ENCODE measurements at regions not wholly inside any gene's neighbourhood (a gene's known extent, or its start where the extent isn't known, plus 50 kb on each side); places are given as distances from the start of the nearest gene placed in this dataset.
"Not testable (repeated sequence)": the region's sequence is repeated elsewhere in the genome, so short reads cannot be mapped to it uniquely, and the experiment has no call there.

DNA sequence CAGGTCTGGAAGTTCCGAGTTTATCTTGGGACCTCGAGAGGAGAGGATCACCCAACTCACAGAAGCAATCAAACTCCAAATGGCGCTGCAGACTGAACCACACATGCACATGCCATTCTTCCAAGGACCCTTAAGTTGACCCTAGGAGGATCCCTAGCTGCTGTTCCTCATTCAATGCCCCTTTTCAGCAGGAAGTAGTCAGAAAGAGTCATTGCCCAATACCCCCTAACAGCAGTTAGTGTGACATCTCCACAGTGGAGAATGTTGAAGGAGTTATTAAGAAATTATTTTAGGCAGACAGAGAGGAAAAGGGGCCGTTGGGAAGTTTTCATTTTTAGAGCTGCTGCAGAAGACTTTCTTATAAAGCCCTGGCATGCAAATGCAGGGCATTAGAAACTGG lies 229.9 kb upstream of the DAB2 start:
- DNase-seq, result no peak
- intact Hi-C loops (cut with DNase I), result no loop called here
- no peak for ATAC-seq (ENCODE audit: poor library complexity)

- intact Hi-C loops (cut with DNase I); ATAC-seq (ENCODE audit: poor library complexity); DNase-seq: not testable (repeated sequence)
Measured at GRCh38 chr5:39652481-39652880, 227.7 kb upstream of the DAB2 start.

GRCh38 chr5:39652036-39652435 lies 227.3 kb upstream of the DAB2 start:
- ATAC-seq (ENCODE audit: poor library complexity) (no peak), DNase-seq (no peak)
- intact Hi-C loops (cut with DNase I), result no loop called here

GRCh38 chr5:39650008-39650762 lies 225.4 kb upstream of the DAB2 start:
- intact Hi-C loops (cut with DNase I), result no loop called here
- no peak for ATAC-seq (ENCODE audit: poor library complexity)
- DNase-seq, result no peak

GRCh38 chr5:39648848-39649227 lies 224.1 kb upstream of the DAB2 start:
- intact Hi-C loops (cut with DNase I), result no loop called here
- no peak for ATAC-seq (ENCODE audit: poor library complexity)
- DNase-seq, result no peak

DNA sequence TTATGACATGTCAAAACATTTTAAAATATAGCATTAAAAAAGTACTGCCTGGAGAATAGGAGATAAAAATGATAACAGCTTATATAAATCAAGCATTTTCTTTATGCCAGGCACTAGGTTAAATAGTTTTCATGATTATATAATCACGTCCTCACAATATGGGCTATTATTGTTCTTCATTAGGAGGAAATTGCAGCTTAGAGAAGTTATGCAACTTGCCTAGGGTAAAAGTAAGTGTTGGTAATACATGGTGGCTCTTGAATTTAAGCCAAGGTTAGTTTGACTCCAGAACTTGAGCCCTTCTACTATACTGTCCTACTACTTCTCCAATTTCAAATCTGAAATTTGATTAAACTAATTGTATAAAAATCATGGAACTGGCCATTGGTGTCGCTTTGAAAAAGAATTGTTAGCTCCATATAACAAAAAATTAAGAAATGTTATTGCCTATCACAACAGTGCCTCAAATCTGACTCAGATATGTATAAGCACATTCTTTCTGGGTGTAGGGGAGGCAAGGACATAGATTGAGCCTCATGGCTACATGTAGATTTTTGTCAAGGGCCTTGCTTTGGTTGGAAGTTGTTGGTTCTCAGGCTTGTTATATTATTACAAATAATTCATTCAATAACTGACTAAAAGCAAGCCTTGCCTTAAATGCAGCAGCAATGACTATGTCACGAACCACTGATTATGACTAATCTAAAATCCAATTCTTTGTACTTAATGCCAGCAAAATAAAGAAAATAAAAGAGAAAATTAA lies 223.5 kb upstream of the DAB2 start:
- DNase-seq (no peak), ATAC-seq (ENCODE audit: poor library complexity) (no peak)
- intact Hi-C loops (cut with DNase I), result no loop called here

- DNase-seq (no peak), ATAC-seq (ENCODE audit: poor library complexity) (no peak)
- intact Hi-C loops (cut with DNase I), result no loop called here
Measured at GRCh38 chr5:39640552-39640951, 215.8 kb upstream of the DAB2 start.

DNA sequence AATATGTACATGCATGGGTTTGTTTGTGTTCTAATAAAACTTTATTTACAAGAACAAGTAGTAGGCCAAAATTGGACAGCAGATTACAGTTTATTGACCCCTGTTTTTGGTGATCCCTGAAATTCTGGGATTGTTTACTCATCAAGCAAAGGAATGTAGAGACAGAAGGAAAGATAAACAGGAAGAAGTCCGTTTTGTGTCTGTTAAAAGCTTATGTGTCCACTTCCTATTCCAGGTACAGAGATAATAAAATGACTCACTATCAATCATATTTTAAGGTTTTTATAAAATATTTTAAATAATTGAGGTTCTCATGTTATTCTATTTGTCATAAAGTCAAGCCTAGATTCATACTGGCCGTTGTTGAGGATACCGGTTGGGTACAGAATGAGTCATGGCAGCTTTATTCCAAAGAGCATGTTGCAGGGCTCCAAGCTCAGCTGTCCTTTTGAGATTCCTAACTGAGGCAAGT lies 214.9 kb upstream of the DAB2 start:
- intact Hi-C loops (cut with DNase I), result no loop called here
- no peak for DNase-seq

DNA sequence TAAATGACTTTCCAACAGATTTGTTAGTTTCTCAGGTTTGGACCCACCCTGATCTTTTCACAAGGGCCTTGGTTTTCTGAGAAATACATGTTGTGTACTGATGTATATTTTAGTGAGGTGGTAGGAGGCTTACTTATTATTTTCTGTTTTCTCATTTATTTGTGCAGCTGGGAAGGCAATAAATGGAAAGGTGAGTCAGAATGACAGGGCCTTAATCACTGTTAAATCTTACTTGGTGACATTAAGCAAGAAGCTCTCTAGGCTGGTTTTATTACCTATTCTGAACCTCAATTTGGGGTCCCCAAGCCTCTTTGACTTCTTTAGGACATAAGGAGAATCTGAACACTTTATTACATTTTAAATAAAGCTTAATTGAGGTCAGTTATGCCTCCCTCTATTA lies 214.0 kb upstream of the DAB2 start:
- intact Hi-C loops (cut with DNase I), result no loop called here
- DNase-seq, result no peak
- ATAC-seq (ENCODE audit: poor library complexity), result no peak

More for the DNA sequence above, 214.9 kb upstream of the DAB2 start:
- ATAC-seq (ENCODE audit: poor library complexity), result no peak

DNA sequence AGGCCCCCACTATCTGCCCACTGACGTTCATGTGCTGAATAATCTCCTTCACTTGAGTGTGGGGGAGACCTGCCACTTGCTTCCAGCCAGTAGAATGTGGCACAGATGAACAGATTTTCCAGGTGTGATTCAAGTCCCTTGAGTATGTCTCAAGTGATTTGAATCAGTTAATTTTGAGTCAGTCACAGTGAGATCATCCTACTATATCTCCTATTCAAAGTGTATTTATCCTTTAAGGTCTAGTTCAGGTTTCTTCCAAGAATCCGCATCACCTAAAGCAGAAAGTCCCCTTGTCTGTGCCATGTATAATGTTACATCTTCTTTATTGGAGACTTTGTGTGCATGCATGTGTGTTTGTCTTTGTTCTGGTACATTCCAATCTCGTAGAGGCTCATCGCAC lies 208.3 kb upstream of the DAB2 start:
- ATAC-seq (ENCODE audit: poor library complexity) (no peak), DNase-seq (no peak)
- intact Hi-C loops (cut with DNase I), result no loop called here

GRCh38 chr5:39631958-39632357 lies 207.2 kb upstream of the DAB2 start:
- no peak for ATAC-seq (ENCODE audit: poor library complexity)
- intact Hi-C loops (cut with DNase I), result no loop called here

GRCh38 chr5:39629946-39630345 lies 205.2 kb upstream of the DAB2 start:
- intact Hi-C loops (cut with DNase I), result no loop called here
- no peak for DNase-seq
- ATAC-seq (ENCODE audit: poor library complexity), result no peak

More at GRCh38 chr5:39631958-39632357, 207.2 kb upstream of the DAB2 start:
- no peak for DNase-seq

GRCh38 chr5:39628348-39628747 lies 203.6 kb upstream of the DAB2 start:
- no peak for DNase-seq
- intact Hi-C loops (cut with DNase I), result no loop called here
- no peak for ATAC-seq (ENCODE audit: poor library complexity)

DNA sequence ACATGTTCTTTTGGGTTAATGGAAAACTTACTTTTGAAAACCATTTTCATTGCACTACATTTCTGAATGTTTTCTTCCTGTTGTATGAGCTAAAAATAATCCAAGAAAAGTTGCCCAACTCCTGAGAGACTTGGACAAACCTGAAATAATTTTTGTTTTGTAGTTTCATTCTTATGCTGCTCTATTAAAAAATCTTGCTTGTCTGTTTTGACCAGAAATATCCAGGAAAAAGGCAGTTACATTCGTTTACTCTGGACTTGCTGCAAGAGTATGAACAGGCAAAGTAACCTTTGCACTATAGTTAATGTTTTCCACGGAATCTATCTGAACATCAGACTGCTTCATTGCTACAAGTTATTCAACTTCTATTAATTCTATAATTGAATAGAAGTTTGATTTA lies 200.1 kb upstream of the DAB2 start:
- intact Hi-C loops (cut with DNase I), result no loop called here
- DNase-seq (no peak), ATAC-seq (ENCODE audit: poor library complexity) (no peak)

GRCh38 chr5:39624268-39624886 lies 199.6 kb upstream of the DAB2 start:
- no peak for DNase-seq
- intact Hi-C loops (cut with DNase I), result no loop called here
- no peak for ATAC-seq (ENCODE audit: poor library complexity)

GRCh38 chr5:39623291-39623865 lies 198.6 kb upstream of the DAB2 start:
- intact Hi-C loops (cut with DNase I), result no loop called here
- DNase-seq (no peak), ATAC-seq (ENCODE audit: poor library complexity) (no peak)

GRCh38 chr5:39622281-39622680 lies 197.5 kb upstream of the DAB2 start:
- no peak for DNase-seq
- intact Hi-C loops (cut with DNase I), result no loop called here
- ATAC-seq (ENCODE audit: poor library complexity), result no peak

- no peak for ATAC-seq (ENCODE audit: poor library complexity)
- intact Hi-C loops (cut with DNase I), result no loop called here
- DNase-seq, result no peak
Measured at GRCh38 chr5:39619168-39619818, 194.5 kb upstream of the DAB2 start.

- intact Hi-C loops (cut with DNase I), result no loop called here
- no peak for ATAC-seq (ENCODE audit: poor library complexity)
- no peak for DNase-seq
Measured at GRCh38 chr5:39618391-39618790, 193.6 kb upstream of the DAB2 start.
